ENCODE measurements at regions not wholly inside any gene's neighbourhood (a gene's known extent, or its start where the extent isn't known, plus 50 kb on each side); places are given as distances from the start of the nearest gene placed in this dataset.

- WGBS, 2 experiments (ENCODE audit: extremely low coverage in 1 of 2, insufficient coverage in 1 of 2, insufficient read length in 1 of 2, insufficient replicate concordance in 2 of 2, low coverage in 1 of 2, low lambda C conversion rate in 2 of 2, missing lambda C conversion rate in 1 of 2) = 97% methylated on average over 7 of the region's 7 CpGs; no CpG with 5 or more reads in 1 of the 2 experiments
- H2BK20ac ChIP-seq (ENCODE audit: low read length) = no peak overlapping the region
- no peaks in the 10 kb centered on the region for H3K79me2 ChIP-seq (ENCODE audit: control insufficient read depth in 1 of 2, insufficient read depth in 2 of 2, low read length in 2 of 2)
- no peak overlapping the region for H3K56ac ChIP-seq (replicated peaks; ENCODE audit: insufficient read length, low read depth, low read length)
- POLR2A ChIA-PET (ENCODE audit: partially characterized antibody) = no interaction called here
- no peaks in the 10 kb centered on the region for H3K79me1 ChIP-seq (ENCODE audit: low read depth, low read length)
- no peak overlapping the region; the same call in 1 of the 2 replicates for H3K18ac ChIP-seq (ENCODE audit: extremely low read depth, low read length)
- no peaks in the 10 kb centered on the region for H3K23me2 ChIP-seq (ENCODE audit: low read depth, low read length)
- H3K4me3 ChIP-seq (ENCODE audit: extremely low read depth in 1 of 4, insufficient read depth in 2 of 4, low read depth in 3 of 4, low read length in 4 of 4) = no peak overlapping the region
- H2BK12ac ChIP-seq (ENCODE audit: low read depth, low read length) = no peak overlapping the region
- H2BK15ac ChIP-seq (ENCODE audit: low read length) = no peak overlapping the region
- H3K23ac ChIP-seq (ENCODE audit: insufficient read length) = no peak overlapping the region
- no peak overlapping the region for H3K27ac ChIP-seq (ENCODE audit: low read depth, low read length)
- no peak overlapping the region for H4K8ac ChIP-seq (ENCODE audit: extremely low read depth, insufficient read depth, low read length)
- no peak overlapping the region for H3K4ac ChIP-seq (replicated peaks; ENCODE audit: insufficient read length, low read depth, low read length)
- H3K9ac ChIP-seq (replicated peaks in 1 of 4; ENCODE audit: extremely low read depth in 1 of 4, low read depth in 3 of 4, low read length in 3 of 4) = no peak overlapping the region
- no peak overlapping the region for H4K91ac ChIP-seq (replicated peaks; ENCODE audit: insufficient read length, low read length)
- CTCF ChIA-PET (ENCODE audit: partially characterized antibody) = interaction anchor here (0.6 to 1.2 kb wide), 4 partner anchors 23 to 215 kb away, joined by 3 to 5 read pairs (median 4); no protein-coding TSS in a partner anchor
- H2BK5ac ChIP-seq (ENCODE audit: low read depth, low read length) = no peak overlapping the region
- no peak for TF ChIP-seq CTBP2 (IDR thresholded peaks at IDR 0.05; ENCODE audit: borderline replicate concordance, insufficient read depth, insufficient read length, low read length)
- TF ChIP-seq USF2 (IDR thresholded peaks at IDR 0.05; ENCODE audit: low read length) = no peak
- TF ChIP-seq POLR2AphosphoS5 (IDR thresholded peaks at IDR 0.05; ENCODE audit: low read depth, low read length) = no peak
- no peak for TF ChIP-seq RNF2 (IDR thresholded peaks at IDR 0.05; ENCODE audit: borderline replicate concordance, low read depth, low read length, missing control alignments, poor library complexity, severe bottlenecking)
- DNase-seq (ENCODE audit: low read depth in 1 of 2, low spot score in 2 of 2) (no peak), FAIRE-seq (no peak)
- no peak overlapping the region for H2AK5ac ChIP-seq (ENCODE audit: low read depth, low read length)
- H3K4me2 ChIP-seq (ENCODE audit: insufficient read depth in 1 of 2, low read depth in 2 of 2, low read length in 2 of 2) = no peak overlapping the region
- H3K9me3 ChIP-seq (ENCODE audit: insufficient read depth in 2 of 2, low read depth in 1 of 2, low read length in 1 of 2) = no peaks in the 10 kb centered on the region
- no peaks in the 10 kb centered on the region for H3K27me3 ChIP-seq (replicated peaks in 1 of 4; ENCODE audit: control insufficient read depth in 3 of 4, extremely low read depth in 1 of 4, insufficient read depth in 3 of 4, low read length in 3 of 4)
- no peak overlapping the region for H4K5ac ChIP-seq (ENCODE audit: insufficient read length, low read depth, low read length)
- H3K36me3 ChIP-seq (ENCODE audit: control insufficient read depth in 2 of 4, insufficient read depth in 4 of 4, low read length in 3 of 4) = no peaks in the 10 kb centered on the region
- H3K4me1 ChIP-seq (replicated peaks in 1 of 4; ENCODE audit: control insufficient read depth in 3 of 4, insufficient read depth in 4 of 4, low read length in 3 of 4) = peaks cover 5 to 8% (median 8%) of the 10 kb centered on the region in 4 experiments
- H2BK120ac ChIP-seq (replicated peaks; ENCODE audit: low read depth, low read length) = no peak overlapping the region
- H2AFZ ChIP-seq (ENCODE audit: low read length) = peak overlapping the region; percentile 8; the same call in 1 of the 2 replicates
- no peak overlapping the region for H3K14ac ChIP-seq (ENCODE audit: insufficient read length)
- H4K20me1 ChIP-seq (replicated peaks in 1 of 2; ENCODE audit: control insufficient read depth in 1 of 2, insufficient read depth in 2 of 2, low read length in 2 of 2) = no peaks in the 10 kb centered on the region
Measured at GRCh38 chr1:87196110-87196827, 132.4 kb upstream of the LMO4 start.
